GM12878 (cell line): ENCODE measurements at regions not wholly inside any gene's neighbourhood (a gene's known extent, or its start where the extent isn't known, plus 50 kb on each side); places are given as distances from the start of the nearest gene placed in this dataset.
A peak's percentile ranks its signal among the peaks of the same experiment; 100 is the strongest.

Source experiments
- ATAC-seq: fragments of 200-7000 bp; cut with Tn5 transposase; 3 replicates; pipeline ENCODE4 v1.9.1; 2020; ENCODE audit warnings: mild to moderate bottlenecking, moderate library complexity
- BruUV-seq: library from RNA; stranded (reverse); fragments of 400-500 nt; replicated peaks from 2 replicates; lab custom pipeline; 2021; lab: Mats Ljungman, UMichigan
- CTCF ChIA-PET: fragments of 300-600 bp; sonication (Branson Sonifier 250); formaldehyde crosslinking; extraction: SDS; loops from one replicate; lab custom pipeline; 2021; ENCODE audit warnings: inconsistent platforms; lab: Yijun Ruan, JAX
- POLR2A ChIA-PET: fragments of 350-600 bp; formaldehyde crosslinking; extraction: SDS; loops from one replicate; lab custom pipeline; 2021; ENCODE audit warnings: inconsistent platforms; lab: Charles Lee
- RAD21 ChIA-PET: fragments of 300-600 bp; sonication (Branson Sonifier 250); formaldehyde crosslinking; loops from one replicate; lab custom pipeline; 2023; ENCODE audit warnings: antibody characterized with exemption; ENCODE audit not compliant: unreplicated experiment; lab: Charles Lee
- SMC1A ChIA-PET: fragments of 300-600 bp; sonication (Branson Sonifier 250); formaldehyde crosslinking; loops from one replicate; lab custom pipeline; 2023; ENCODE audit not compliant: unreplicated experiment, uncharacterized antibody; lab: Charles Lee
- DNase-seq: peaks from one replicate; pipeline ENCODE4 v3.0.0-alpha.2; 2011; ENCODE audit warnings: low read depth, low spot score
- FAIRE-seq: peaks from 3 replicates; lab custom pipeline; 2011; peaks lifted over from hg19 to GRCh38; lab: Jason Lieb, UNC
- H2AFZ ChIP-seq: 2 replicates; pipeline ENCODE4 v1.6.0; 2011; ENCODE audit warnings: low read depth, low read length, control low read depth; ENCODE audit not compliant: control insufficient read depth
- H3K27ac ChIP-seq: 2 replicates; pipeline ENCODE4 v1.5.1; 2011; ENCODE audit warnings: control low read depth; ENCODE audit not compliant: control insufficient read depth, insufficient read depth
- H3K27me3 ChIP-seq, 2 experiments: replicated peaks in 1 of 2; 2 replicates each; pipeline versions ENCODE4 v1.6.0 to v1.6.1; 2011; ENCODE audit warnings: low read length in 1 of 2; ENCODE audit not compliant: control insufficient read depth in 2 of 2, insufficient read depth in 2 of 2
- H3K36me3 ChIP-seq, 2 experiments: 2 replicates each; pipeline ENCODE4 v1.5.1; 2011; ENCODE audit warnings: low read length in 1 of 2; ENCODE audit not compliant: control insufficient read depth in 2 of 2, insufficient read depth in 2 of 2
- H3K4me1 ChIP-seq: 2 replicates; pipeline ENCODE4 v1.6.1; 2011; ENCODE audit warnings: mild to moderate bottlenecking, low read length, moderate library complexity, mixed read lengths; ENCODE audit not compliant: control insufficient read depth, insufficient read depth
- H3K4me2 ChIP-seq: 2 replicates; pipeline ENCODE4 v1.6.0; 2011; ENCODE audit warnings: control low read depth; ENCODE audit not compliant: control insufficient read depth, insufficient read depth
- H3K4me3 ChIP-seq: fragments of 200-600 bp; sonication (generic); 2 replicates; pipeline ENCODE4 v1.5.1; 2016
- H3K79me2 ChIP-seq: 2 replicates; pipeline ENCODE4 v1.6.0; 2011; ENCODE audit warnings: low read length; ENCODE audit not compliant: control insufficient read depth, insufficient read depth
- H3K9ac ChIP-seq: 2 replicates; pipeline ENCODE4 v1.8.0; 2011; ENCODE audit warnings: low read length, control low read depth, mixed read lengths; ENCODE audit not compliant: control insufficient read depth, insufficient read depth
- H3K9me3 ChIP-seq: replicated peaks from 3 replicates; pipeline ENCODE4 v1.5.1; 2011; ENCODE audit warnings: mild to moderate bottlenecking, low read length; ENCODE audit not compliant: control insufficient read depth, insufficient read depth
- H4K20me1 ChIP-seq: 2 replicates; pipeline ENCODE4 v1.6.0; 2011; ENCODE audit not compliant: control insufficient read depth, insufficient read depth
- BCLAF1 ChIP-seq: fragments of 450-650 bp; IDR thresholded peaks from 2 replicates; pipeline ENCODE4 v1.6.1; 2017; ENCODE audit warnings: antibody characterized with exemption, mild to moderate bottlenecking, moderate library complexity
- BMI1 ChIP-seq: fragments of 450-650 bp; IDR thresholded peaks from 2 replicates; pipeline ENCODE4 v1.6.1; 2016; ENCODE audit warnings: mild to moderate bottlenecking, moderate library complexity, borderline replicate concordance
- CTCF ChIP-seq, 3 experiments: IDR thresholded peaks in 2 of 3; conservative IDR thresholded peaks in 1 of 3; 2 replicates each; pipeline ENCODE4 v1.5.1; 2011; ENCODE audit warnings: low read depth in 3 of 3, low read length in 3 of 3, mild to moderate bottlenecking in 3 of 3, control low read depth in 2 of 3, moderate library complexity in 2 of 3, inconsistent platforms in 1 of 3, mixed read lengths in 1 of 3; ENCODE audit not compliant: control insufficient read depth in 2 of 3, insufficient read depth in 1 of 3; ENCODE audit errors: extremely low read depth in 1 of 3
- ETV6 ChIP-seq, 2 experiments: fragments of 450-650 bp in 1 of 2; IDR thresholded peaks in 1 of 2; conservative IDR thresholded peaks in 1 of 2; 2 replicates each; pipeline ENCODE4 v1.6.1; 2014; ENCODE audit warnings: antibody characterized with exemption in 1 of 2, borderline replicate concordance in 1 of 2, low read depth in 1 of 2, mild to moderate bottlenecking in 1 of 2, moderate library complexity in 1 of 2
- KAT2A ChIP-seq: conservative IDR thresholded peaks from 2 replicates; pipeline ENCODE4 v1.6.1; 2011; ENCODE audit warnings: low read depth, low read length; ENCODE audit not compliant: control insufficient read depth
- MEF2A ChIP-seq: IDR thresholded peaks from 2 replicates; pipeline ENCODE4 v1.6.1; 2011; ENCODE audit warnings: low read depth, mild to moderate bottlenecking, low read length, moderate library complexity; ENCODE audit not compliant: insufficient read depth
- NFXL1 ChIP-seq: fragments of 450-650 bp; IDR thresholded peaks from 2 replicates; pipeline ENCODE4 v1.6.1; 2017; ENCODE audit warnings: antibody characterized with exemption, mild to moderate bottlenecking, borderline replicate concordance
- NFYA ChIP-seq: IDR thresholded peaks from 2 replicates; pipeline ENCODE4 v1.6.1; 2011; ENCODE audit warnings: low read depth, mild to moderate bottlenecking, low read length, improper control_type of control experiment, borderline replicate concordance
- PML ChIP-seq: IDR thresholded peaks from 2 replicates; pipeline ENCODE4 v1.6.1; 2012; ENCODE audit warnings: low read length, inconsistent platforms
- PRDM15 ChIP-seq: fragments of 450-650 bp; formaldehyde crosslinking; IDR thresholded peaks from 2 replicates; pipeline ENCODE4 v1.4.0; 2020; ENCODE audit warnings: mild to moderate bottlenecking, moderate library complexity
- RAD21 ChIP-seq: IDR thresholded peaks from 2 replicates; pipeline ENCODE4 v1.6.1; 2011; ENCODE audit warnings: mild to moderate bottlenecking, low read depth, low read length, moderate library complexity; ENCODE audit not compliant: insufficient read depth
- RB1 ChIP-seq: fragments of 450-650 bp; formaldehyde crosslinking; IDR thresholded peaks from 2 replicates; pipeline ENCODE4 v1.6.1; 2017; ENCODE audit warnings: mild to moderate bottlenecking, borderline replicate concordance
- SMC3 ChIP-seq: IDR thresholded peaks from 2 replicates; pipeline ENCODE4 v1.6.1; 2011; ENCODE audit warnings: low read length, improper control_type of control experiment, borderline replicate concordance
- WGBS: methylation state at CpG from one replicate; pipeline ENCODE4 v1.1.6; 2016; ENCODE audit warnings: low lambda C conversion rate; ENCODE audit not compliant: insufficient replicate concordance, insufficient coverage; ENCODE audit errors: missing lambda C conversion rate; 5-methylcytosine and 5-hydroxymethylcytosine counted together
- in situ Hi-C: fragments of 300-500 bp; cut with MboI; formaldehyde crosslinking; loops from 9 replicates; pipeline ENCODE4 v1.14.3; 2018; ENCODE audit warnings: mixed read lengths
- intact Hi-C: fragments of 100-400 bp; cut with micrococcal nuclease; formaldehyde crosslinking; loops from one replicate; pipeline ENCODE4 v1.14.2; 2022; ENCODE audit not compliant: unreplicated experiment

- Histone ChIP-seq H3K4me1 (no peaks in the 10 kb centered on the region), H2AFZ (no peak overlapping the region), H3K4me2 (no peak overlapping the region), H3K79me2 (no peaks in the 10 kb centered on the region), H3K4me3 (no peak overlapping the region), H3K9ac (no peak overlapping the region), H3K9me3 (no peaks in the 10 kb centered on the region), H3K36me3 (no peaks in the 10 kb centered on the region), H3K27ac (no peak overlapping the region), H3K27me3 (no peaks in the 10 kb centered on the region), H4K20me1 (no peaks in the 10 kb centered on the region)
- ATAC-seq: 0 out of 3 replicates have a peak, but pooled peaks have one; percentile 29
- 52% methylated on average over 10 of the region's 11 CpGs for WGBS
- intact Hi-C loops: loop anchor here (5.0 kb wide), 4 partner anchors 257 to 603 kb away; no protein-coding TSS in a partner anchor
- SMC1A ChIA-PET: interaction anchor here (0.7 to 4.8 kb wide), 6 partner anchors 9 to 570 kb away, joined by 3 to 20 read pairs (median 4); no protein-coding TSS in a partner anchor
- in situ Hi-C loops: no loop called here
- no peak for FAIRE-seq
- no peak for DNase-seq
- RAD21 ChIA-PET: interaction anchor here (1.1 to 4.5 kb wide), 4 partner anchors 9 to 551 kb away, joined by 3 to 20 read pairs (median 6); no protein-coding TSS in a partner anchor
- POLR2A ChIA-PET: no interaction called here
- CTCF ChIA-PET: interaction anchor here (0.6 to 4.7 kb wide), 14 partner anchors 11 to 1305 kb away, joined by 3 to 30 read pairs (median 3); no protein-coding TSS in a partner anchor
- BruUV-seq: no TSS peak
- no peak for TF ChIP-seq BMI1
- no peak for TF ChIP-seq KAT2A
- no peak for TF ChIP-seq MEF2A
- no peak for TF ChIP-seq BCLAF1
- TF ChIP-seq PML: no peak
- TF ChIP-seq CTCF (IDR thresholded peaks at IDR 0.05 in 2 of 3, conservative IDR thresholded peaks at IDR 0.05 in 1 of 3; ENCODE audit: control insufficient read depth in 2 of 3, extremely low read depth in 1 of 3, insufficient read depth in 1 of 3, low read depth in 3 of 3, low read length in 3 of 3): peak; percentile 35 to 39 (median 35); a peak in 4 of 6 replicates
- no peak for TF ChIP-seq NFXL1
- TF ChIP-seq NFYA: no peak
- TF ChIP-seq SMC3: peak; percentile 54; the same call in 1 of the 2 replicates
- no peak for TF ChIP-seq RB1
- TF ChIP-seq RAD21: peak; percentile 62
- TF ChIP-seq PRDM15: no peak
- no peak for TF ChIP-seq ETV6 (conservative IDR thresholded peaks at IDR 0.05 in 1 of 2, IDR thresholded peaks at IDR 0.05 in 1 of 2; ENCODE audit: borderline replicate concordance in 1 of 2, low read depth in 1 of 2)
These were observed 150.1 kb downstream of the SLC38A4 start for GRCh38 chr12:46675736-46676135.
